Medulla oblongata (tissue), 1 donor: ENCODE measurements at regions not wholly inside any gene's neighbourhood (a gene's known extent, or its start where the extent isn't known, plus 50 kb on each side); places are given as distances from the start of the nearest gene placed in this dataset.
"Not testable (repeated sequence)": the region's sequence is repeated elsewhere in the genome, so short reads cannot be mapped to it uniquely, and the experiment has no call there.

Source experiments
- DNase-seq: peaks from one replicate; pipeline ENCODE4 v3.0.0-alpha.2; 2015; ENCODE audit errors: extremely low spot score

DNA sequence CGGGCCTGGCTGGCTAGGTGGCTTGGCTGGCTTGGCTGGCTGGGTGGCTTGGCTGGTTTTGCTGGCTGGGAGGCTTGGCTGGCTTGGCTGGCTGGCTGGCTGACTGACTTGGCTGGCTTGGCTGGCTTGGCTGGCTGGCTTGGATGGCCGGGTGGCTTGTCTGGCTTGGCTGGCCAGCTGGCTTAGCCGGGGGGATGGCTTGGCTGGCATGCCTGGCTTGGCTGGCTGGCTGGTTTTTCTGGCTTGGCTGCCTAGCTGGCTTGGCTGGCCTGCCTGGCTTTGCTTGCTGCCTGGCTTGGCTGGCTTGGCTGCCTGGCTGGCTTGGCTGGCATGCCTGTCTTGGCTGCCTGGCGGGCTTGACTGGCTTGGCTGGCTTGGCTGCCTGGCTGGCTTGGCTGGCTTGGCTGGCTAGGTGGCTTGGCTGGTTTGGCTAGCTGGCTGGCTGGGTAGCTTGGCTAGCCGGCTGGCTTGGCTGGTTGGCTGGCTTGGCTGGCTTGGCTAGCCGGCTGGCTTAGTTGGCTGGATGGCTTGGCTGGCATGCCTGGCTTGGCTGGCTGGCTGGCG, 2829.6 kb downstream of the RPIA start:
- not testable (repeated sequence) for DNase-seq

DNA sequence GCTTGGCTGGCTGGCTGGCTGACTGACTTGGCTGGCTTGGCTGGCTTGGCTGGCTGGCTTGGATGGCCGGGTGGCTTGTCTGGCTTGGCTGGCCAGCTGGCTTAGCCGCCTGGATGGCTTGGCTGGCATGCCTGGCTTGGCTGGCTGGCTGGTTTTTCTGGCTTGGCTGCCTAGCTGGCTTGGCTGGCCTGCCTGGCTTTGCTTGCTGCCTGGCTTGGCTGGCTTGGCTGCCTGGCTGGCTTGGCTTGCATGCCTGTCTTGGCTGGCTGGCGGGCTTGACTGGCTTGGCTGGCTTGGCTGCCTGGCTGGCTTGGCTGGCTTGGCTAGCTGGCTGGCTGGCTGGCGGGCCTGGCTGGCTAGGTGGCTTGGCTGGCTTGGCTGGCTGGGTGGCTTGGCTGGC, 2830.5 kb downstream of the RPIA start:
- DNase-seq, result not testable (repeated sequence)

DNA sequence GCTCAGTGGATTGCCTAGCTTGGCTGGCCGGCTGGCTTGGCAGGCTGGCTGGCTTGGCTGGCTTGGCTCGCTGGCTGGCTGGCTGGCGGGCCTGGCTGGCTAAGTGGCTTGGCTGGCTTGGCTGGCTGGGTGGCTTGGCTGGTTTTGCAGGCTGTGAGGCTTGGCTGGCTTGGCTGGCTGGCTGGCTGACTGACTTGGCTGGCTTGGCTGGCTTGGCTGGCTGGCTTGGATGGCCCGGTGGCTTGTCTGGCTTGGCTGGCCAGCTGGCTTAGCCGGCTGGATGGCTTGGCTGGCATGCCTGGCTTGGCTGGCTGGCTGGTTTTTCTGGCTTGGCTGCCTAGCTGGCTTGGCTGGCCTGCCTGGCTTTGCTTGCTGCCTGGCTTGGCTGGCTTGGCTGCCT, 2831.4 kb downstream of the RPIA start:
- DNase-seq, result not testable (repeated sequence)

DNA sequence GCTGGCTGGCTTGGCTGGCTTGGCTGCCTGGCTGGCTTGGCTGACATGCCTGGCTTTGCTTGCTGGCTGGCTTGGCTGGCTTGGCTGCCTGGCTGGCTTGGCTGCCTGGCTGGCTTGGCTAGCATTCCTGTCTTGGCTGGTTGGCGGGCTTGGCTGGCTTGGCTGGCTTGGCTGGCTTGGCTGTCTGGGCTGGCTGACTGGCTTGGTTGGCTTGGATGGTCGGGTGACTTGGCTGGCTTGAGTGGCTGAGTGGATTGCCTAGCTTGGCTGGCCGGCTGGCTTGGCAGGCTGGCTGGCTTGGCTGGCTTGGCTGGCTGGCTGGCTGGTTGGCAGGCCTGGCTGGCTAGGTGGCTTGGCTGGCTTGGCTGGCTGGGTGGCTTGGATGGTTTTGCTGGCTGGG, 2832.3 kb downstream of the RPIA start:
- not testable (repeated sequence) for DNase-seq

DNA sequence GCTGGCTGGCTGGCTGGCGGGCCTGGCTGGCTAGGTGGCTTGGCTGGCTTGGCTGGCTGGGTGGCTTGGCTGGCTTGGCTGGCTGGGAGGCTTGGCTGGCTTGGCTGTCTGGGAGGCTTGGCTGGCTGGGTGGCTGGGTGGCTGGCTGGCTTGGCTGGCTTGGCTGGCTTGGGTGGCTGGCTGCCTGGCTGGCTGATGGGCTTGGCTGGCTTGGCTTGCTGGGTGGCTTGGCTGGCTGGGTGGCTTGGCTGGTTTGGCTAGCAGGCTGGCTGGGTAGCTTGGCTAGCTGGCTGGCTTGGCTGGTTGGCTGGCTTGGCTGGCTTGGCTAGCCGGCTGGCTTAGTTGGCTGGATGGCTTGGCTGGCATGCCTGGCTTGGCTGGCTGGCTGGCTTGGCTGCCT, 2834.1 kb downstream of the RPIA start:
- DNase-seq, result not testable (repeated sequence)

DNA sequence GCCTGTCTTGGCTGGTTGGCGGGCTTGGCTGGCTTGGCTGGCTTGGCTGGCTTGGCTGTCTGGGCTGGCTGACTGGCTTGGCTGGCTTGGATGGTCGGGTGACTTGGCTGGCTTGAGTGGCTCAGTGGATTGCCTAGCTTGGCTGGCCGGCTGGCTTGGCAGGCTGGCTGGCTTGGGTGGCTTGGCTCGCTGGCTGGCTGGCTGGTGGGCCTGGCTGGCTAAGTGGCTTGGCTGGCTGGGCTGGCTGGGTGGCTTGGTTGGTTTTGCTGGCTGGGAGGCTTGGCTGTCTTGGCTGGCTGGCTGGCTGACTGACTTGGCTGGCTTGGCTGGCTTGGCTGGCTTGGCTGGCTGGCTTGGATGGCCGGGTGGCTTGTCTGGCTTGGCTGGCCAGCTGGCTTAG, 2834.6 kb downstream of the RPIA start:
- not testable (repeated sequence) for DNase-seq

DNA sequence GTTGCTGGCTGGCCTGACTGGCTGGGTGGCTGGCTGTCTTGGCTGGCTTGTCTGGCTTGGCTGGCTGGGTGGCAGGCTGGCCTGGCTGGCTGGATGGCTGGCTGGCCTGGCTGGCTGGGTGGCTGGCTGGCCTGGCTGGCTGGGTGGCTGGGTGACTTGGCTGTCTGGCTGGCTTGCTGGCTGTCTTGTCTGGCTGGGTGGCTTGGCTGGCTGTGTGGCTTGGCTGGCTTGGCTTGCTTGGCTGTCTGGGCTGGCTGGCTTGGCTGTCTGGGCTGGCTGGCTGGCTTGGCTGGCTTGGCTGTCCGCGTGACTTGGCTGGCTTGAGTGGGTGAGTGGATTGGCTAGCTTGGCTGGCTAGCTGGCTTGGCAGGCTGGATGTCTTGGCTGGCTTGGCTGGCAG, 2835.6 kb downstream of the RPIA start:
- DNase-seq, result not testable (repeated sequence)

DNA sequence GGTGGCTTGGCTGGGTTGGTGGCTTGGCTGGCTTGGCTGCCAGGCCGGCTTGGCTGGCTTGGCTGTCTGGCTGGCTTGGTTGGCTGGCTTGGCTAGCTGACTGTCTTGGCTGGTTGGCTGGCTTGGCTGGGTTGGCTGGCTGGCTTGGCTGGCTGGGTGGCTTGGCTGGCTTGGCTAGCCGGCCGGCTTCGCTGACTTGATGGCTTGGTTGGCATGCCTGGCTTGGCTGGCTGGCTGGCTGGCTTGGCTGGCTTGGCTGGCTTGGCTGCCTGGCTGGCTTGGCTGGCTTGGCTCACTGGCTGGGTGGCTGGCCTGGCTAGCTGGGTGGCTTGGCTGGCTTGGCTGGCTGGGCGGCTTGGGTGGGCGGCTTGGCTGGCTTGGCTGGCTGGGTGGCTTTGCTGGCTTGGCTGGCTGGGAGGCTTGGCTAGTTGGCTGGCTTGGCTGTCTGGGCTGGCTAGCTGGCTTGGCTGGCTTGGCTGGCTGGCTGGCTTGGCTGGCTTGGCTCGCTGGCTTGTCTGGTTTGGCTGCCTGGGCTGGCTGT, 2836.1 kb downstream of the RPIA start:
- not testable (repeated sequence) for DNase-seq

DNA sequence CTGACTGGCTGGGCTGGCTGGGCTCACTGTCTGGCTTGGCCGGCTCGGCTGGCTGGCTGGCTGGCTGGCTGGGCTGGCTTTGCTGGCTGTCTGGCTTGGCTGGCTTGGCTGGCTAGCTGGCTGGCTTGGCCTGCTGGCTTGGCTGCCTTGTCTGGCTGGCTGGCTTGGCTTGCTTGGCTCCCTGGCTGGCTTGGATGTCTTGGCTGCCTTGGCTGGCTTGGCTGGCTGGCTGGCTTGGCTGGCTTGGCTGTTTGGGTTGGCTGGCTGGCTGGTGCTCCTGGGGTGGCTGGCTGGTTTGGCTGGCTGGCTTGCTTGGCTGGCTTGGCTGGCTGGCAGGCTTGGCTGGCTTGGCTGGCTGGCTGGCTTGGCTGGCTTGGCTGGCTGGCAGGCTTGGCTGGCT, 2836.9 kb downstream of the RPIA start:
- not testable (repeated sequence) for DNase-seq

DNA sequence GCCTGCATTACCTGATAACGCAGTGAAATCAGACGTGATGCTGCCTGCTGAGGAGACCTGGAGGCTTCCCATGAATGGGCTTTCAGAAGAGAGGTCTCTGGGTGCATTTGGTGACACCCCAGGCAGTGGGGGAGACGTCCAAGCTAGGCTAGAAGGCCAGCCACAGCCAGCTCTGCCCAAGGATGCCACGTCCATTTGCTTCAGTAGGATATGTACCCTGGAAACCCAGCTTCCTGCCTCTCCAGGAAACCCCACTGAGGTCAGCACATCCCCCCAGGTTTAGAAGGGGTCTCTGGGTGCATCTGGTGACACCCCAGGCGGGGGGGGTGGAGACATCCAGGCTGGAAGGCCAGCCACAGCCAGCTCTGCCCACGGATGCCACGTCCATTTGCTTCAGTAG, 2844.6 kb downstream of the RPIA start:
- DNase-seq, result not testable (repeated sequence)

DNA sequence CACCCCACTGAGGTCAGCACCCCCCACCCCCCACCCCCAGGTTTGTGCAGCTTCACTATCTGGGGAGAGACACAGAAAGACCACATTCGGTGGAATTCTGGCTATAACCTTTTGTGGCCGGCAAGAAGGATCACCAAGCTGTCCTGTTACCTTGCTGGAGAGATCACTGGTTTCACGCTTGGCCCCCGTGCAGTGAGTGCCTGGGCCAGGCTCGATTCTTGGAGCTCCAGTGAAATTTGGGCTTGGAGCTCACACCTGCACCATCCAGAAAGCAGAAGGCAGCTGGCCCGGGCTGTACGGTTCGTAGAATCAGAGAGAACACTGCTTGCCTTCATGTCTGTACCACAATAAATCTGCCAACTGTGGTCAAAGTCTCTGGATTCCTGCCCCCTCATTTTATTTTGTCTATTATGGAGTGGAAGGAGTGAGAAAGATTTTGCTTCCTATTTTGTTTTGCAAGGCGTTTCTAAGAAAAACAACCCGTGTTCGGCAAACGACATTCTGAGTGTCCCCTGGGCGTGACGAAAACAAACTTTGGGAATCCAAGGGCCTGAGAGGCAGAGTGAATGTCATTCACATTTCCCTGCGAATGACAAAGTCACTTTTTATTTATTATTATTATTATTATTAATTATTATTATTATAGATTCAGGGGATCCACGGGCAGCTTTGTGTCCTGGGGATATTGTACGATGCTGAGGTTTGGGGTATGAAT, 2845.2 kb downstream of the RPIA start:
- not testable (repeated sequence) for DNase-seq

DNA sequence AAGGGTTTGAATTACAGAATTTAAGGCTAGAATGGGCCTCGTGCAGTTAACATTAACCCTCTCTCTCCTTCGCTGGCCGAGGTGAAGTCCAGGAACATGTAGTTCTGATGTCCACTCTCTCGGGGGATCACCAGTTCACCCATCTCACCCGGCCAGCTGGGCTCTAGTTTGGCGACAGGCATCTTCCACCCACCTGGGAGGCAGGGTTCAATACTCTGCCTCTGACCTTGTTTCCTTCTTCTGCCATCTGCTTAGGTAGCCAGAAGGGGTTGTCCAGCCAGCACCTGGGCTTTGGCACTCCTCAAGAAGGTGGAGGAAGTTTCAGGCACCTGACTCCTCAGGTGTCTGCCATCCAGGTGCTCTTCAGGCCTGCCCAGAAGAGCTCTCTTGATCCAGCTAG, 2857.8 kb downstream of the RPIA start:
- DNase-seq, result not testable (repeated sequence)

DNA sequence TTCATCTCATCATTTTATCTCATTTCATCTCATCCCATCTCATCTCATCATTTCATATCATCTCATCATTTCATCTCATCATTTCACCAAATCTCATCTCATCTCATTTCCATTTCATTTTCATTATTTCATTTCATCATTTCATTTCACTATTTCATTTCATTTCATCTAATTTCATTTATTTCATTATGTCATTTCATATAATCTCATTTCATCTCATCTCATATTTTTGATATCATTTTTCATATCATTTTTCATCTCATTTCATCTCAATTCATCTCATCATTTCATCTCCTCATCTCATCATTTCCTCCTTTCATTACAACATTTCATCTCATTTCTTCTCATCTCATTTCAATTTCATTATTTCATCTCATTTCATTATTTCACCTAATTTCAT, 2866.8 kb downstream of the RPIA start:
- DNase-seq, result not testable (repeated sequence)

DNA sequence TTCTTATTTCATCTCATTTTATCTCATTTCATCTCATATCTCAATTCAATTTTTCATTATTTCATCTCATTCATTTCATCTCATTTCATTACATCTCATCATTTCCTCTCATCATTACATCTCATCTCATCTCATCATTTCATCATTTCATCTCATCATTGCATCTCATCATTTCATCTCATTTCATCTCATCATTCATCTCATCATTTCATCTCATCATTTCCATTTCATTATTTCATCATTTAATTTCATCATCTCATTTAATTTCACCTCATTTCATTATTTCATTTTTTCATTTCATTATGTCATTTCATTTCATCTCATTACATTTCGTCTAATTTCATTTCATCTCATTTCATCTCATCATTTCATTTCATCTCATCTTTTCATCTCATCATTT, 2867.8 kb downstream of the RPIA start:
- DNase-seq, result not testable (repeated sequence)

DNA sequence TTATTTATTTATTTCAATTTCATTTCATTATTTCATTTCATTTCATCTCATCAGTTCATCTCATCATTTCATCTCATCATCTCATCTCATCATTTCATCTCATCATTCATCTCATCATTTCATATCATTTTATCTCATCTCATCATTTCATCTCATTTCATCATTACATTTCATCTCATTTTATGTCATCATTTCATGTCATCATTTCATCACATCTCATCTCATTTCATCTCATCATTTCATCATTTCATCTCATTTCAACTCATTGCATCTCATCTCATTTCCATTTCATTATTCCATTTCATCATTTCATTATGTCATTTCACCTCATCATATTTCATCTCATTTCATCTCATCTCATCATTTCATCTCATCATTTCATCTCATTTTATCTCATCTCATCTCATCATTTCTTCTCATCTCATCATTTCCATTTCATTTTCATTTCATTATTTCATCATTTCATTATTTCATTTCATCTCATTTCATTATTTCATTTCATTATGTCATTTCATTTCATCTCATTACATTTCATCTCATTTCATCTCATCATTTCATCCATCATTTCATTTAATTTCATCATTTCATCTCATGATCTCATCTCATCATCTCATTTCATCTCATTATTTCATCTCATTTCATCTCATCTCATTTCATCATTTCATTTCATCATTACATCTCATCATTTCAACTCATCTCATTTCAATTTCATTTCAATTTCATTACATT, 2868.6 kb downstream of the RPIA start:
- not testable (repeated sequence) for DNase-seq

DNA sequence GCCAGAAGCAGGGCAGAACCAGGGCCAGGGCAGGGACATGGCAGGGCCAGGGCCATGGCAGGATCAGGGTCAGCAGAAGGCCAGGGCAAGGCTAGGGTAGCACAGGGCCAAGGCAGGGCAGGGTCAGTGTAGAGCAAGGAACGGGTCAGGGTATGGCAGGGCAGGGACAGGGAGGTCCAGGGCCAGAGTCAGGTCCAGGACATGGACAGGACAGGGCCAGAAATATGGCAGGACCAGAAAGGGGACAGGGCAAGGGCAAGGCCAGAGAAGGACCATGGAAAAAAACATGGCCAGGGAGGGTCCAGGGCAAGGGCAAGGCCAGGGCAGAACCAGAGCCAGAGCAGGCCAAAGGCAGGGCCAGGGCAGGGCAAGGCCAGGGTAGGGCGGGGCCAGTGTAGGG, 2870.7 kb downstream of the RPIA start:
- DNase-seq, result not testable (repeated sequence)

DNA sequence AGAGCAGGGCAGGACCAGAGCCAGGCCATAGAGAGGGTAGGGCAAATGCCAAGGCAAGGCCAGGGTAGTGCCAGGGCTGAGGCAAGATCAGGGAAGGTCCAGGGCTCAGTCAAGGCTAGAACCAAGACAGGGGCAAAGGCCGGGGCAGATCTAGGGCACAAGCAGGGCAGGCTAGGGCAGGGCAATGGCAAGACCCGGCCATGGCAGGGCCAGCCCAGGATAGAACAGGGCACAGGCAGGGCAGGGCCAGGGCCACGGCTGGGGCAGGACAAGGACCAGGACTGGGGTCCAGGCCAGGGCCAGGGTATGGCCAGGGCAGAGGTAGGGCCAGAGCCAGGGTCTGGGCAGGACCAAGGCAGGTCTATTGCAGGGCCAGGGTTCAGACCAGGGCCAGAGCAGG, 2873.2 kb downstream of the RPIA start:
- DNase-seq, result not testable (repeated sequence)

DNA sequence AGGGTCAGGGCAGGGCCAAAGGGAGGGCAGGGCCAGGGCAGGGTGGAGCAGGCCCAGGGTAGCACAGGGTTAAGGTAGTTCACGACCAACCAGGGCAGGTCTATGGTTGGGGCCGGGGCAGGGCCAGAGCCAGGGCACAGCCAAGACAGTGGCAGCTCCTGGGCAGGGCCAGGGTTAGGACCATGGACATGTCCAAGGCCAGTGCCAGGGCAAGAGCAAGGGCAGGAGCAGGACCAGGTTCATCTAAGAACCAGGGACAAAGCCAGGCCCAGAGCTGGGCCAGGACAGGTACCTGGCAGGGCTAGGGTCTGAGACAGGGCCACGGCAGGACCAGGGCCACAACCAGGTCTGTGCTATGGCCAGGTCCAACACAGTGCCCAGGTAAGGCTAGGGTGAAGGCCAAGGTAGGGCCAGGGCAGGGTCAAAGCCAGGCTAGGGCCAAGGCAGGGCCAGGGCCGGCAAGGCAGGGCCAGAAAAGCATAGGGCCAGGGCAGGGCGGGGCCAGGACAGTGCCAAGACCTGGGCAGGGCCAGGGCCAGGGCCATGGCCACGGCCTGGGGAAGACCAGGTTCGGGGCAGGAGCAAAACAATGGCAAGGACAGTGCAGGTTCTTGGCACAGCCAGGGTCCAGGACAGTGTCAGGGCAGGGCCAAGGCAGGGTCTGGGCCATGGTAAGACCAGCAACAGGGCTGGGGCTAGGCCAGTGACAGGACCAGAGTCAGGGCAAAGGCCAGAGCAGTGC, 2874.4 kb downstream of the RPIA start:
- not testable (repeated sequence) for DNase-seq

DNA sequence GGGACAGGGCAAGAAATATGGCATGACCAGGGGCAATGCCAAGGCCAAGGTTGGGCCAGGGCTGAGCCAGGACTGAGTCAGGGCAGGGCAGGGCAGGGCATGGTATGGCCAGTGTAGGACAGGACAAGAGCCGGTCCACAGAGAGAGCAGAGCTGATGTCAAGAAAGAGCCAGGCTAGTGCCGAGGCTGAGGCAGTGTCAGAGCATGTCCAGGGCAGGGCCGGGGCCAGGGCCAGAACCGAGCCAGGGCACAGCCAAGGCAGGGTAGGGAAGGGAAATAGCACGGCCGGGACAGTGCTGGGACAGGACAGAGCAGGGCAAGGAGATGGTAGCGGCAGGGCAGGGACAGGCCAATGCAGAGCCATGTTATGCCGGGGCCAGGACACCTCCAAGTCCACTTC, 2875.1 kb downstream of the RPIA start:
- not testable (repeated sequence) for DNase-seq

DNA sequence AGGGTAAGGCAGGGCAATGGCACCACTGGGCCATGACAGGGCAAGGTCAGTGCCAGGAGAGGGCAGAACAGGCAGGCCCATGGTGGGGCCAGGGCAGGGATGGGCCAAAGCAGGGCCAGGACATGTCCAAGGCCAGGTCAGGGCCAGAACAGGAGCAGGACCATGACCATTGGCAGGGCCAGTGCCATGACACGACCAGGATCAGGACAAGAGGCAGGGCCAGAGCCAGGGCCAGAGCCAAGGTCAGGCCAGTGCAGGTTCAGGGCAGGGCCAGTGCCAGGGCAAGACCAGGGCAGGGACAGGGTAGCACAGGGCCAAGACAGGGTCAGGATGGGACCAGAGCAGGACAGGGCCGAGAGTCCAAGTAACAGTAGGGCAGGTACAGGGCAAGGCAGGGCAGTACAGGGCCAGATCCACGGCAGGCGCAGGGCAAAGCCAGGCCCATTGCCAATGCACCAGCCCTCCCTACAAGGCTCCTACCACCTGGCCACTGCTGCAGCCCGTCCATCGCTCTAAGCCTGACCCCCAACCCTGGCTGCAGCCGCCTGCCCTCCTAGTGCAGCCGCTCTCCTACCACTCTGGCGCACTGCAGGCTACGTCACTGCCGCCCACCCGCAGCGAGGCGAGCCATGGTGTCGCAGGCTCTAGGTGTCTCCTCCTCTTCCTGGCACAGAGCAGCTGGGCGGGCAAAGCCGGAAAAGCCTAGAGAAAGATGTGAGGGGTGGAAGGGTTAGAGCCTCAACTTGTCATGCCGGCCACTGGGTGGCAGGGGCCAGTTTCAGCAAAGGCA, 2876.3 kb downstream of the RPIA start:
- not testable (repeated sequence) for DNase-seq
